DMS153 (cell line): ENCODE measurements at regions not wholly inside any gene's neighbourhood (a gene's known extent, or its start where the extent isn't known, plus 50 kb on each side); places are given as distances from the start of the nearest gene placed in this dataset.

ENCODE experiments used
- DNase-seq: peaks from one replicate; lab custom pipeline; 2025; lab: John Stamatoyannopoulos, UW

DNA sequence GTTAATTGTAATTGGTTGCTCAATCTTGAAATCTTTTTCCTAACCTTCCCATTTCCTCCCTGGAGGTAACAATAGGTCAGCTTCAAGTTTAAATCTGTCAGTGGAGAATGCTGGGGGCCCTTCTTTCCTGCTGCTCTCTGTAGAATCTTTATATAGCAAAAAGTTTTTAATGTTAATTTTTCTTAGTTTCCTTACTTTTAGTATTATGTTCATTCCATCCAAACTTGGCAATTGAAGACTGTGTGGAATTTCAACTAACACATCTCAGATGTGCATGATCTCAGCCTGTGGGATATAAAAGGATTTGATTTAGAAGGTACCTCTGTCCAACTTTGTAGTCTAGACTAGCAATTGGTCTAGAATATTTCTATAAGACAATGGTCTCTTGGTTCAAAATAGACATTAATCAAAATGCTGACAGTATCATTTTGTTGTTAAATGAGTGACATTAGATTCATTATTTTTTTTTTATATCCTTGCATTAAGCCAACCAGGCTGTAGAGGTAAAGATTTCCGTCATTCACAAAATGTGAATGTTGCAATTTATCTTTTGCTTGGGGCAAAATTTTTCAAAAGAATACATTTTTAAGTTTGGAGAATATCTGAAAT, 100.4 kb upstream of the SEMA3A start:
- DNase-seq: no peak

DNA sequence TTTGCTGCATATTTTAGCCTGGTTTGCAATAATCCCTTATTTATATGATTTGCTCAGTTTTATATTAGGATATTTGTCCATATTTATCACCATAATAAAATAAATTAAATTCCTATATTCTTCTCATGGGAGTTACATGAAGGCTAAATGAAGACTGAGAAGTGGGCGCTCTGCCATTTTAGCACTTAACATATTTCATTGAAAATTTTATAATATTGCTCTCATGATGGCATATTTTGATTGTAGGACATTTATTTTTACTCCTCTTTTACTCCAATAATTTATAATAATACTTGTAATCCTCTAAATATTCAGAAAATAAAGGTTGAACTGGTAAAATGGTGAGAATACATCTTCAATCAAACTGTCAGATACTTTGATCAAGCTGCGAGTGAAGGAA, 99.8 kb upstream of the SEMA3A start:
- DNase-seq: no peak

DNA sequence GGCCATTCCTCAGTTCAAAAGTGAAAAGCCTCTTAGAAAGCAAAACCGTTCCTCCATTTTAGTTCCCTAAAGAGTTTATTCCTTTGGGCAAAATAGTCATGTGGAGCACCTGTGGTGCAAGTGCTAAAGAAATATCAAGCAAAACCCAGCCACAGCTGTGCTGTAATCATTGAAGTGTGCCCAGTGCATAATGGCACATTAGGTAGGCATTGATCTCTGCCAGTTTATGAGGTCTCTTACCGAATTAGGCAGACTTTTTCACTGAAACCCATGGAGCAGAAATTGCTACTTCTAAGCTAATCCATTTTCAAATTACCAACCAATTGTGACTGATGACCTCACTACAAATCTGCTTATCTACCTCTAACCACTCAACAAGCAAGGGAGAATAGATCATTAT, 97.2 kb upstream of the SEMA3A start:
- no peak for DNase-seq

DNA sequence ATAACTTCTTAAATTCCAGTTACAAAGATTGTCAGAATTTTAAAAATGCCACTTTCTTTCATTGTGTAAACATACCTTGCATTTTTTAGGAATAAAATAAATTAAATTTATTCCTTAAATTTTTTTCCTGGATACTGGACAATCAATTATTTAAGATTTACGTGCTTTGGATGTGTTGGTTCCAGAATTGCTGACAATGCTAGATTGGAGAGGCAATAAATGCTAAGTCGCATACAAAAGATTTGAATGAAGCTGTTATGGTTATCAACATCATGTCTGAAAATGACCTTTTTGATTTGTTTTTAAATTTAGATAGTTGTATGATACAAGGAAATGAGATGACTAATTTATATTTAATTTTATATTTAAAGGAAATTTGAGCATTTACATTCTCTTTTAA, 89.2 kb upstream of the SEMA3A start:
- no peak for DNase-seq

DNA sequence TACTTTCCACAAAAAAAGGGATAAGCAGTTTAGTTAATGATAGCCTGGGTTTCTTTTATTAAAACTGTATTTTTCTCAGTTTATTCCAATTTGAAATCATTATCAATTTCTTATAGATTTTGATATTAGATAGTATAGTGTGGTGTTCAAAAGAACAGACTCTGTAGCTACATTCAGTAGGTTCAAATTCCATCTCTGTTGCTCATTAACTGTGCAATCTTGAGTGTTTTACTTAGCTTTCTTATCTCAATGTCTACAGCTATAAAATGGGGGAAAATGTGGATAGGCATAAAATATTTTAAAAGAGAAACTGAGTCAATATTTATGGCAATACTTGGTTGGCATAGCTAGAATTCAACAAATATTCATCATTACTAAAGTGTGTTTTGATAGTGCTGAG, 86.9 kb upstream of the SEMA3A start:
- no peak for DNase-seq

DNA sequence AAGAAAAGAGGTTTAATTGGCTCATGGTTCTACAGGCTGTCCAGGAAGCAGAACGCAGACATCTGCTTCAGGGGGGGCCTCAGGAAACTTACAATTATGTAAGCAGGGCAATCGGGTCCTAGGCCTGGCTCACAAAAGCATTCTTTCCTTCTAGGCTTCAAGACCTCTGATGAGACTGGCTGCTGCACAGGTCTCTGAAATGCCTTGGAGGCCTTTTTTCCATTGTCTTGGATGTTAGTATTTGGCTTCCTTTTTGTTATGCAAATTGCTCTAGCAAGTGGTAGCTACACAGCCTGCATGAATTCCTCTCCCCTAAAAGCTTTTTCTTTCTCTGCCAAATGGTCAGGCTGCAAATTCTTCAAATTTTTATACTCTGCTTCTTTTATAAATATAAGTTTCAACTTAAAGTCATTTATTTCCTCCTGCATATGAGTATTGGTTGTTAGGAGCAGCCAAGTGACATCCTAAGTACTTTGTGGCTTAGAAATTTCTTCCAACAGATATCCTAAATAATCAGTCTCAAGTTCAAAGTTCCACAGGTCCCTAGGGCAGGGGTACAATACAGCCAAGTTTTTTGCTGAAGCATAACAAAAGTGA, 83.1 kb upstream of the SEMA3A start:
- DNase-seq: no peak

DNA sequence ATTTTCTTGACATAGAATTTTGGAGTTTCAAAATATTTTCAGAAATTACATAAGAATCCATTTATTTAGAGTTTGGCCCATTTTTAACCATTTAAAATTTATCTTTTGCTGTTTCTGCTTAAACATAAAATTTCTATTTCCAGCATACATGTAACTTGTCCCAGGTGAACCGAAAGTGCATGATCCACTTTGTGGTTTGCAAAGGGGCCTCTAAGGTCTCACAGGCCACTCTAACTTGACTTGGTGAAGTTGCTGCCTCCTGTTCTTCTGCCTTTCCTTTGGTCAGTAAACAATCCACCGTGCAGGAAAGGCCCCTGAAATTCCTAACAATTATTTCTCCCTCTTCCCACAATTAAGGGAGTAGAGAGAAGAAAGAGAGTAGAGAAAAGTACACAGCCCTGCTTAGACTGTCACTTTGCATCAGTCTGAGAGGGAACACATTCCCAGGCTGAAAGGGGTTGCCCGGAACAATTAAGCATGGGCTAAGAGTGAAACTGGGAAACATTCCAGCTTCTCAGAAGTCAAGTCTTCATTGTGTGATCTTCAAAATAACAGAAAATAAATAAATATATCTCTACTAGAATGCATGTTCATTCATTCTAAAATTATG, 79.5 kb upstream of the SEMA3A start:
- DNase-seq: no peak

DNA sequence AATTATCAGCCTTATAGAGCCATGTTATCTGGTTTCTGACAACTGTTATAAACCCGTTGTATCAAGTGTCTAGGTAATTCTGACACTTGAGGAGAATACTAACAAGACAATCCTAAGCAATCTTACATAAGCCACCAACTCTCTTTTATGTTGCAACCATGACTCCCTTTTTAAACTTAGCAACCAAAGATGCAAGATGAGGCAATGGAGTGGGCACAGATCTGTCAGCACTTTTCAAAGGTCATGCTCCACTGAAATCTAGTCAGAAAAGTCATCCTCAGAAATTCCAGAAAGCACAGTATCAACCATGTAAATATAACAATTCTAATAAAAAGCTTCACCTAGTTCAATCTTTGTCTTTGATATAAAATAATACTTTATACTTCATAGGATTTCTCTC, 77.0 kb upstream of the SEMA3A start:
- no peak for DNase-seq

DNA sequence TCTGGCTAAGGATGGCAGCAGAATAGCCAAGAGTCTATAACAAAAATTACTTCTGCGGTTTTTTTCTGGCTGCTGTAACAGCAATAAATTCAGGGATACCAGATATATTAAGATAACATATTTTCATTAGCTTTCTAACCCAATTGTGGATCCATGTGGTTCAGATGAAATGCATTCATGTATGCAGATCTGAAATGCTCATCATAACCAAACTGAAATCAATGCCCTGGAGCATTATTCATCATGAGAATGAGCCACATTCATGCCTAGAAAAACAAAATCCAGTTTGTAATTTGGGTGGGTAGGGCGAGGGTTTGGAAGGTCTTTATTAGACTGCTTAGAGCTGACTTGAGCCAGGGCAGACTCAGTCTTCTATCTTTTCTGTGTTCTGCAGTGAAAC, 69.8 kb upstream of the SEMA3A start:
- no peak for DNase-seq

DNA sequence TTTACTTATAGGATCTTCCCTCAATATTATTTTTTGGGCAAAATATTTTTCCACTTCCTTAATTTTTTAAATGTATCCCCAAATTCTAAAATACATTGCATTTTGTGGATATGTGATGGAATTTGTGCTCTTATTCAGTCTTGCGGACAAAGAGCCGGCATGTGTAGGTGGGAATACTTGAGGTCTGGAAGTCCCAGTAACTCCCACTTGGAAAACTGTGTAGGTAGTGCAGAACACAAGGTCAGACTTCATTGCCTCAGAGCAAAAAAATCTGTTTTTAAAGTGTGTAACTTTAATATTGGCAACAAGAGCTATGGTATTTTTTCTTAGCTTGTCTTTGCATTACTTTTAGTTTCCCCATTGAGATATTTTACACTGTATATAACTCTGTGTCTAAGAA, 68.5 kb upstream of the SEMA3A start:
- DNase-seq: no peak

DNA sequence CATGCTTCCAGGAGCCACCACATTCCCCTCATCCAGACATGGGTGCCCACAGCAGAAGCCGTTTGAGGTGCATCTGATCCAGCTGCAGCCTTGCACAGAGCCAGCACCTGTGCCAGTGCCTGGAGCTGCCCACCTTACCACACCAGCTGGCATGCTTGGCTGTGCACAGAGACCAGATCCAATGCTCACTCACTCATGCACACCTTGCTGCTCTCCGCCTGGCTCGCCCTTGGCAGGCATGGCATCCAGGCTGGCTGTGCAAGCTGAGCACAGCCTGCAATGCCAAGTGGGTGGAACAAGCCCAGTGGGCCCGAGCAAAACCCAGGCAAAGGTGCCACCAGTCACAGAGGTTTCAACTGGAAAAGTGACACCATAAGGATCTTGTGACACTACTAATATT, 66.9 kb upstream of the SEMA3A start:
- DNase-seq: no peak

DNA sequence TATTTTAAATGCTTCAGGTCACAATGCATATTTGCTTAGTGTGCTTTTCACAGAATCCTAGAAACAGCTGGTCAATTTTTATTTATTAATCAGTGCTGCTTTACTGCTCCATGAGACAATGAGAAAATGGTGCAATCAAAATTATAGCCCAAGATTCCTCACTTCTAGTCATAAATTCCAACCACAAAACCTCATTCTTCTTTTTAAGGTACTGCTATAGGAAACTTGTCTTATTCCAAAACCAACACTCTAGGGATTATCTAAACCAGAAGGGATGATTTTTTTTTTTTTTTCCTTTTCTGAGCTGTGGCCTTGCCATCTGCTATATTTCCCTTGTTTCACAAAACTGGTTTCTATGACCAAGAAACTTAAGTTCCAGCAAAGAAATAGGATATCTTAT, 64.0 kb upstream of the SEMA3A start:
- DNase-seq: no peak

DNA sequence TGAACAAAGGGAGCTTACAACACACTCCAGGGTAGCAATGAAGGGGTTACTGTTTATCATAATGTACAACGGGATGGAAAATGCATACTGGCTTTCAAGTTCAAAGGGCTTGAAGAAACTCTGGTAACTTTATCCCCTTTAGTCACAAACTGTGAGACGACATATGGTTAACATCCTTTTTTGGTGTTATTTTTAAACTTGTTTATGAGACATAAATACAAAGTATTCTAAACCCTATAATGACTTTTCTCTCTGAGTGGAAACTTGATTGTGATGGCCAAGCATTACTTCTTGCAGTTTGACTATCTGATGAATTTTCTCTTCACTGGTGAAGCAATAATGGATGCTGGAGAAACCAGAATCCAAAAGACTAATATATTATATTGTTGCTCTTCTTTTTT, 62.0 kb upstream of the SEMA3A start:
- DNase-seq: no peak

DNA sequence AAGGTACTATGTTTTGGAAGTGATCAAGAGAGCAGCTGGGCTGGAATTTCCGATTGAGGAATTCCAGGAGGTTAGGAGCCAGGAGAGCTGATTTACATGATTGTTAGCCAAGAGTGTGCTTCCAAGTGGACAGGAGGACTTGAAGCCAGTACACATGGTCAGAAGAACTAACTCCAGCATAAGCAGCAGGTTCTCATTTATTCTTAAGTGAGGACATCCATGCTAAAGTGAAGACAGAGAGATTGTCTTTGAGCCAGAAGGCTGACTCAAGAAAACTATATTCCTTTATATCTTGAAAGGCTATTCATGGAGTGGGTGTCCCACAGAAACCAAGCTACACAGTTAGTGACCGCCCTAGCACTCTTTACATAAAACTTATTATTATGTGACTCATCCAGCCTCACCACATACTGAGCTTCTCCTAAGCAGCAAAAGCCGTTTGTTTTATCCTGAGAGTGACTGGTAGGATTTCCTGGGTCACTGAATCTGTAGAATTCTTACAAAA, 56.7 kb upstream of the SEMA3A start:
- no peak for DNase-seq

DNA sequence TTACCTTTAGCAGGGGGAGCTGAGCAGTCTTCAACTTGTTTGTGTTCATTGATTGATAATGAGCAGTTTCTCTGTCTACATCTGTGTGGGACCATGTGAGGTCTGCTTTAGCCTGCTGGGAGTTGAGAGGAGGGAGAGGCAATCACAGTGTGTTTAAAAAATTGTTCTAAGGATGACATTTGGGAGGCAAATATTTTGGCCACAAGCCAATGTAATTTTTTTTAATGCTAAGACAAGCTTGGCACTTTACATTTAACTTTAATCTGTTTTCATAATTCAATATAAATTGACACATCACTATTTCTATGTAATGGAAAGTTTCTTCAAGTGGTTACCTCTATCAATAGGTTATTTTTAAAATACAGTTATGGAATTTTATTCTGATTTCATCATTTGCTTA, 55.9 kb upstream of the SEMA3A start:
- no peak for DNase-seq

DNA sequence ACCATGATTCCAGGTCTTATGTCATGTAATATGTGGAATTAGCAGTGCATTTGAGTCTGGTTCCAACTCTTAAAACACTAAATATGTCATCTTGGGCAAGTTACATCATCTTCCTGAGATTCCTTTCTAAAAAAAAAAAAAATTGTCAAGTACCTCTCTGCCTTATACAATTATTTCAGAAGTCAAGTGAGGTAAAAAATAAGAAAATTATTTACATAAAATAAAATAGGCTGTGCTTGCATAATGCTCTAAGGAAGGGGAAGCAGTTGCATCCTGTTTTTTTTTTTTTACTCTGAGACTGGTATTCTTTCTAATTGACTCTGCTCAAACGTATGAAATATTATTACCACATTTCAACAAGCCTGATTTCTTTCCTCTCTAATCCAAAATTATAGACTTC, 55.1 kb upstream of the SEMA3A start:
- DNase-seq: no peak

DNA sequence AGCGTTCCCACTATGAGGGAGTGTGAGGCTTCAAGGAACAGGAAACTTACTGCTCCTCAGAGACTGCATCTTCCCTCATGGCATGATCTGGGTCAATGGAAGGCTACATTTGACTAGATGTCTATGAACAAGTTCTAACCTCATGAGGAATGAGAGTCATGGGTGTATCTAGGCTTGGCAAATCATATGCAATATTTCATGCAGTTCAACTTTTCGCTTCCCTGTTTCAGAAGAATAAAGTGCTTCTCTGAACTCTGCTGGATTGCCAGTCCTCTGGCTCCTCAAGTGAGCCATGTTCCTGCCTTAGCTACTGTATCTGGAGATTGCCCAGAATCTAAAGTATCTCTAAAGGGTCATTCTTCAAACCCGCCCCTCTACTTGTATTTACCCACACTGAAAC, 54.3 kb upstream of the SEMA3A start:
- DNase-seq: no peak

DNA sequence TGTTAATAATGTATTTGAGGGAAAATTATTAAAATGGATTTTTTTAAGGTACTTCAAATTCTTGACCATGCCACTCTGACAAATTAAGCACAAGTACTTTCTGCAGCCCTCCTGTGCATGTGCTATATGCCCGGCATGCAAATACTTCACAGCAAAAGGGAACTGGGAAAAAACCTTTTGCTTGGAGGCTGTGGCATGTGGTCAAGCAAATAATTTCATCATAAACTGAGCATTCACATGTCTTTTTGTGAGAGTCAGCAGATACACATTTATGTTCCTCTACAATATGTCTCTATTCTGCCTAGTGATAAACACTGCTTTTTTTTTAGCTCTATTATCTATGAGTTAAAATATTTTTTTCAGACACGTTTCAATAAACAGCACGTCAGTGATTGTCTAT, 53.7 kb upstream of the SEMA3A start:
- no peak for DNase-seq

DNA sequence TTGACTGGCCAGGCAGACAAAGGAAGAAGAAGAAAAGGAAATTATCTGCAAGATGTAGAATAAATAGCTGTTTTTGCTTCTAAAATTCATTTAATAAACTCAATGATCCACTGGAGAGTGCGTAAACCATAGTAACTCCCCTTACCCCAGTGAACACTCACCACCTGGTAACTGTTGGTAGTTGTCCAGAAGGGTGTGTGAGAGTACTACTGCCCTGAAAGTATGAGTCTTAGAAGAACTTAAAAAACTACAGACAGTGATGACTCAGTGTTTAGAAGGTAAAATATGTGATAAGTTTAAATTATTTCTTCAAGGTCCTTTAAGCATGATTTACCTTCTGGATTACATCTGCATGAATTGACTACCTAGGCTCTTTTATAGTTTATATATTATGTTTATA, 53.0 kb upstream of the SEMA3A start:
- no peak for DNase-seq

DNA sequence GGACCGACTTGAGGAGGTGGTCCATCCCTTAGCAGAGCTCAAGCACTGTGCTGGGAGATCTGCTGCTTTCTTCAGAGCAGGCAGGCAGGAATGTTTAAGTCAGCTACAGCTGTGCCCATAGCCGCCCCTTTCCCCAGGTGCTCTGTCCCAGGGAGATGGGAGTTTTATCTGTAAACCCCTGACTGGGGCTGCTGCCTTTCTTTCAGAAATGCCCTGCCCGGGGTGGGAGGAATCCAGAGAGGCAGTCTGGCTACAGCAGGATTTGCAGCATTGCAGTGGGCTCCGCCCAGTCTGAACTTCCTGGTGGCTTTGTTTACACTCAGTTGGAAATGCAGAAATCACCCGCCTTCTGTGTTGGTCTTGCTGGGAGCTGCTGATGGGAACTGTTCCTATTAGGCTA, 51.2 kb upstream of the SEMA3A start:
- DNase-seq: no peak
